ENCODE measurements at regions not wholly inside any gene's neighbourhood (a gene's known extent, or its start where the extent isn't known, plus 50 kb on each side); places are given as distances from the start of the nearest gene placed in this dataset.

GRCh38 chr10:32112055-32112454, 55.8 kb upstream of the KIF5B start:
- Histone ChIP-seq H4K91ac (ENCODE audit: low read length) (no peak overlapping the region), H2BK5ac (ENCODE audit: low read depth, low read length, poor library complexity, severe bottlenecking) (no peak overlapping the region)
- WGBS, result 57% methylated on average over 3 of the region's 3 CpGs

GRCh38 chr10:32111585-32111984, 55.4 kb upstream of the KIF5B start:
- no peaks in the 10 kb centered on the region for H3K9me3 ChIP-seq (ENCODE audit: control insufficient read depth, low read length)
- H3K79me1 ChIP-seq (replicated peaks; ENCODE audit: low read length, poor library complexity, severe bottlenecking), result no peaks in the 10 kb centered on the region
- no peak overlapping the region for H3K4me2 ChIP-seq (ENCODE audit: low read length, poor library complexity, severe bottlenecking)
- DNase-seq, result no peak
- H2BK120ac ChIP-seq (ENCODE audit: low read depth, low read length), result no peak overlapping the region
- H3K23ac ChIP-seq (ENCODE audit: low read length in 2 of 2), result no peak overlapping the region
- peaks cover 5% of the 10 kb centered on the region for H3K4me1 ChIP-seq (ENCODE audit: control insufficient read depth, insufficient read depth, low read depth, low read length)
- 100% methylated on average over 3 of the region's 3 CpGs for WGBS
- H2BK5ac ChIP-seq (ENCODE audit: low read depth, low read length, poor library complexity, severe bottlenecking), result no peak overlapping the region
- H3K4ac ChIP-seq (ENCODE audit: low read depth in 1 of 2, low read length in 2 of 2), result no peak overlapping the region
- H3K18ac ChIP-seq (ENCODE audit: low read depth in 1 of 2, low read length in 2 of 2), result no peak overlapping the region
- H2BK15ac ChIP-seq (ENCODE audit: low read depth, poor library complexity, severe bottlenecking), result no peak overlapping the region
- no peak overlapping the region for H3K9ac ChIP-seq (ENCODE audit: low read length)
- no peak overlapping the region for H3K27ac ChIP-seq (ENCODE audit: low read length, poor library complexity, severe bottlenecking)
- H3K4me3 ChIP-seq (ENCODE audit: insufficient read depth in 1 of 2, low read depth in 1 of 2, low read length in 2 of 2), result no peak overlapping the region
- H3K36me3 ChIP-seq (ENCODE audit: control insufficient read depth in 1 of 2, insufficient read depth in 2 of 2, low read depth in 1 of 2, low read length in 2 of 2), result no peaks in the 10 kb centered on the region
- H2AFZ ChIP-seq (ENCODE audit: low read depth, low read length), result no peak overlapping the region
- H3K27me3 ChIP-seq (ENCODE audit: control insufficient read depth in 1 of 2, insufficient read depth in 1 of 2, low read length in 2 of 2), result peaks cover 0 to 5% of the 10 kb centered on the region in 2 experiments
- no peak overlapping the region for H3K14ac ChIP-seq (ENCODE audit: low read length in 2 of 2)
- no peak overlapping the region for H4K91ac ChIP-seq (ENCODE audit: low read length)
- no peak overlapping the region for H2AK5ac ChIP-seq (ENCODE audit: low read length, severe bottlenecking)
- no peak overlapping the region for H2BK12ac ChIP-seq (ENCODE audit: low read length in 2 of 2)
- H4K8ac ChIP-seq (ENCODE audit: low read length), result no peak overlapping the region

More at GRCh38 chr10:32112055-32112454, 55.8 kb upstream of the KIF5B start:
- Histone ChIP-seq H3K23ac (ENCODE audit: low read length in 2 of 2) (no peak overlapping the region), H3K9me3 (ENCODE audit: control insufficient read depth, low read length) (no peaks in the 10 kb centered on the region), H3K14ac (ENCODE audit: low read length in 2 of 2) (no peak overlapping the region), H2AFZ (ENCODE audit: low read depth, low read length) (no peak overlapping the region), H2BK15ac (ENCODE audit: low read depth, poor library complexity, severe bottlenecking) (no peak overlapping the region), H3K4me3 (ENCODE audit: insufficient read depth in 1 of 2, low read depth in 1 of 2, low read length in 2 of 2) (no peak overlapping the region), H3K27me3 (ENCODE audit: control insufficient read depth in 1 of 2, insufficient read depth in 1 of 2, low read length in 2 of 2) (peaks cover 0 to 5% of the 10 kb centered on the region in 2 experiments), H2BK12ac (ENCODE audit: low read length in 2 of 2) (no peak overlapping the region), H2AK5ac (ENCODE audit: low read length, severe bottlenecking) (no peak overlapping the region), H3K4me2 (ENCODE audit: low read length, poor library complexity, severe bottlenecking) (no peak overlapping the region), H3K4me1 (ENCODE audit: control insufficient read depth, insufficient read depth, low read depth, low read length) (peaks cover 5% of the 10 kb centered on the region), H3K27ac (ENCODE audit: low read length, poor library complexity, severe bottlenecking) (no peak overlapping the region), H3K18ac (ENCODE audit: low read depth in 1 of 2, low read length in 2 of 2) (no peak overlapping the region), H3K4ac (ENCODE audit: low read depth in 1 of 2, low read length in 2 of 2) (no peak overlapping the region), H3K79me1 (replicated peaks; ENCODE audit: low read length, poor library complexity, severe bottlenecking) (no peaks in the 10 kb centered on the region), H2BK120ac (ENCODE audit: low read depth, low read length) (no peak overlapping the region), H3K9ac (ENCODE audit: low read length) (no peak overlapping the region), H3K36me3 (ENCODE audit: control insufficient read depth in 1 of 2, insufficient read depth in 2 of 2, low read depth in 1 of 2, low read length in 2 of 2) (no peaks in the 10 kb centered on the region), H4K8ac (ENCODE audit: low read length) (no peak overlapping the region)
- DNase-seq, result peak; percentile 25

- H2BK15ac ChIP-seq (ENCODE audit: low read depth, poor library complexity, severe bottlenecking), result no peak overlapping the region
- H3K36me3 ChIP-seq (ENCODE audit: control insufficient read depth in 1 of 2, insufficient read depth in 2 of 2, low read depth in 1 of 2, low read length in 2 of 2), result no peaks in the 10 kb centered on the region
- H2AK5ac ChIP-seq (ENCODE audit: low read length, severe bottlenecking), result no peak overlapping the region
- no peak overlapping the region for H3K4me2 ChIP-seq (ENCODE audit: low read length, poor library complexity, severe bottlenecking)
- H3K27ac ChIP-seq (ENCODE audit: low read length, poor library complexity, severe bottlenecking), result no peak overlapping the region
- no peak overlapping the region for H3K23ac ChIP-seq (ENCODE audit: low read length in 2 of 2)
- no peak overlapping the region for H3K14ac ChIP-seq (ENCODE audit: low read length in 2 of 2)
- 95% methylated on average over 7 of the region's 7 CpGs for WGBS
- no peak overlapping the region for H2AFZ ChIP-seq (ENCODE audit: low read depth, low read length)
- no peak overlapping the region for H4K91ac ChIP-seq (ENCODE audit: low read length)
- H3K9ac ChIP-seq (ENCODE audit: low read length), result no peak overlapping the region
- no peak overlapping the region for H3K18ac ChIP-seq (ENCODE audit: low read depth in 1 of 2, low read length in 2 of 2)
- no peaks in the 10 kb centered on the region for H3K79me1 ChIP-seq (replicated peaks; ENCODE audit: low read length, poor library complexity, severe bottlenecking)
- peaks cover 5% of the 10 kb centered on the region for H3K4me1 ChIP-seq (ENCODE audit: control insufficient read depth, insufficient read depth, low read depth, low read length)
- peaks cover 0 to 2% of the 10 kb centered on the region in 2 experiments for H3K27me3 ChIP-seq (ENCODE audit: control insufficient read depth in 1 of 2, insufficient read depth in 1 of 2, low read length in 2 of 2)
- no peak overlapping the region for H3K4ac ChIP-seq (ENCODE audit: low read depth in 1 of 2, low read length in 2 of 2)
- no peak overlapping the region for H2BK120ac ChIP-seq (ENCODE audit: low read depth, low read length)
- no peak overlapping the region for H4K8ac ChIP-seq (ENCODE audit: low read length)
- no peak for DNase-seq
- no peak overlapping the region for H3K4me3 ChIP-seq (ENCODE audit: insufficient read depth in 1 of 2, low read depth in 1 of 2, low read length in 2 of 2)
- no peak overlapping the region for H2BK12ac ChIP-seq (ENCODE audit: low read length in 2 of 2)
- no peak overlapping the region for H2BK5ac ChIP-seq (ENCODE audit: low read depth, low read length, poor library complexity, severe bottlenecking)
- no peaks in the 10 kb centered on the region for H3K9me3 ChIP-seq (ENCODE audit: control insufficient read depth, low read length)
Measured at GRCh38 chr10:32110790-32111189, 54.6 kb upstream of the KIF5B start.

DNA sequence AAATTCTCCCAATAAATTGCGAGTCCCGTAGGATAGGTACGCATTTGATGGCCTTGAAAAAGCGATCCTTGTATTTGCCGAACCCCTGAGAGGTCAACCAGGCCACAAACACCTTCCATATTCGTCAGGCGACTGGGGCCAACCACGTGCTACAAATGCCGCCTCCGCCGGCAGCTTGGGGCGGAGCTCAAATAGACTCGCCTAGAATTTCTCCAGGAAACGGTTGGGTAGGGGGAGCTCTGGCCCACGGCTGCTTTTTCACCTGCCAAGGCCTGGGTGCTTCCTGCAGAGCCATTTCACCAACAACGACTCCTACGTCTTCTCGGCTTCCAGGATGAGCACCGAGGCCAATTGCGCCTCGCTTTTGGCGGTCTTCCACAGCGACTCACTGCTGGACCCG, 53.4 kb upstream of the KIF5B start:
- 84% methylated on average over 24 of the region's 24 CpGs for WGBS
- DNase-seq, result no peak
- H3K23ac ChIP-seq (ENCODE audit: low read length in 2 of 2), result no peak overlapping the region
- H2BK15ac ChIP-seq (ENCODE audit: low read depth, poor library complexity, severe bottlenecking), result no peak overlapping the region
- no peak overlapping the region for H3K9ac ChIP-seq (ENCODE audit: low read length)
- H3K14ac ChIP-seq (ENCODE audit: low read length in 2 of 2), result no peak overlapping the region
- H2AFZ ChIP-seq (ENCODE audit: low read depth, low read length), result no peak overlapping the region
- H3K27me3 ChIP-seq (ENCODE audit: control insufficient read depth in 1 of 2, insufficient read depth in 1 of 2, low read length in 2 of 2), result no peaks in the 10 kb centered on the region
- peaks cover 5% of the 10 kb centered on the region for H3K4me1 ChIP-seq (ENCODE audit: control insufficient read depth, insufficient read depth, low read depth, low read length)
- H3K4me2 ChIP-seq (ENCODE audit: low read length, poor library complexity, severe bottlenecking), result no peak overlapping the region
- no peak overlapping the region for H4K91ac ChIP-seq (ENCODE audit: low read length)
- H4K8ac ChIP-seq (ENCODE audit: low read length), result no peak overlapping the region
- no peak overlapping the region for H2BK120ac ChIP-seq (ENCODE audit: low read depth, low read length)
- no peak overlapping the region for H3K27ac ChIP-seq (ENCODE audit: low read length, poor library complexity, severe bottlenecking)
- H3K4me3 ChIP-seq (ENCODE audit: insufficient read depth in 1 of 2, low read depth in 1 of 2, low read length in 2 of 2), result no peak overlapping the region
- H3K36me3 ChIP-seq (ENCODE audit: control insufficient read depth in 1 of 2, insufficient read depth in 2 of 2, low read depth in 1 of 2, low read length in 2 of 2), result no peaks in the 10 kb centered on the region
- no peak overlapping the region for H2AK5ac ChIP-seq (ENCODE audit: low read length, severe bottlenecking)
- no peak overlapping the region for H3K18ac ChIP-seq (ENCODE audit: low read depth in 1 of 2, low read length in 2 of 2)
- H3K79me1 ChIP-seq (replicated peaks; ENCODE audit: low read length, poor library complexity, severe bottlenecking), result no peaks in the 10 kb centered on the region
- H2BK5ac ChIP-seq (ENCODE audit: low read depth, low read length, poor library complexity, severe bottlenecking), result no peak overlapping the region
- H3K9me3 ChIP-seq (ENCODE audit: control insufficient read depth, low read length), result no peaks in the 10 kb centered on the region
- H3K4ac ChIP-seq (ENCODE audit: low read depth in 1 of 2, low read length in 2 of 2), result no peak overlapping the region
- H2BK12ac ChIP-seq (ENCODE audit: low read length in 2 of 2), result no peak overlapping the region

All from mesenchymal stem cell (in vitro differentiated cells and primary cell).